SHP77 (cell line): ENCODE measurements at regions not wholly inside any gene's neighbourhood (a gene's known extent, or its start where the extent isn't known, plus 50 kb on each side); places are given as distances from the start of the nearest gene placed in this dataset.
"Not testable (repeated sequence)": the region's sequence is repeated elsewhere in the genome, so short reads cannot be mapped to it uniquely, and the experiment has no call there.

Experiments
- DNase-seq, 2 experiments: peaks; one replicate each; lab custom pipeline; 2025; lab: John Stamatoyannopoulos, UW

DNA sequence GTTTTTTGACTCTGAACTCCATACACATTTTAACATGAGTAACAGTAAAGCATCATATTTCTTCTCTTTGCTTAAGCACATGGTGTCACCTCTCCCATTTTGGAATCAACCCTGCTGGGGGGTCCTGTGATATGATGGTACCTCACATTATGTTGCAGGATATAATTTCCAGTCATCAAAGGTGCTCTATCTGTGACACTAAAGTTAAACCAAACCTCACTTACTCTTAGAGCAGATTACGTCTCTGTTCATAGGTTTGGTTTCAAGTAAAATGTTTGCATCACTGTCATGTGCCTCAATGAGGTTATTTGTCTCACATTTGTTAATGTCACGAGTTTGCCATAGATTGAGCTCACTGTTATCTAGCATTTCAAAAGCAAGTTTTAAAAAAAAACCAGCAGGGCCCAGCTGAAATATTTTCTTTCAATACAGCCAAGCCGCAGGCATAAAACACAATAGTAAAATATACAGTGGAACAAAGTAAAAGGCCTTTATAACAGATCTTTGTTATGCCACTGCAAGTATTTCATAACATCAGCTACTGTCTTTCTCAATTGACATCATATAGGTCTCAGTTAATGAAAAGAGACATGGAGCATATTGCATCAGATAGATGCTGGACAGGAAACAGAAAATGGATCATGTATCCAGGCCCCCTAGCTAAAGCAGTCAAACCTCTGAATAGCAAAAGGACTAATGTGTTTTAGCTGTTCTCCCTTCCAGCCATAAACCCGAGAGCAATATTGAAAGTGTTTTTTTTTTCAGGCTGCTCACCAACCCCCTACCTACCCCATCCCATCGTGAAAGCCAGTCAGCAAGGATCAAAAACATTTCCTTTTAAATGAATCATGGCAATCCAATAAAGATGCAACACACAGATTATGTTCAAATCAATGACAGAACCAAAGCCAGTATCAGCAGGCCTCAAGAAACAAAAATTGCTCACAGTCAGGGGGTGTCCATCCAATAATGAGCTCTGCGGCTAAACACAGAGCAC lies 182.1 kb upstream of the ITGA1 start:
- DNase-seq, result no peak

DNA sequence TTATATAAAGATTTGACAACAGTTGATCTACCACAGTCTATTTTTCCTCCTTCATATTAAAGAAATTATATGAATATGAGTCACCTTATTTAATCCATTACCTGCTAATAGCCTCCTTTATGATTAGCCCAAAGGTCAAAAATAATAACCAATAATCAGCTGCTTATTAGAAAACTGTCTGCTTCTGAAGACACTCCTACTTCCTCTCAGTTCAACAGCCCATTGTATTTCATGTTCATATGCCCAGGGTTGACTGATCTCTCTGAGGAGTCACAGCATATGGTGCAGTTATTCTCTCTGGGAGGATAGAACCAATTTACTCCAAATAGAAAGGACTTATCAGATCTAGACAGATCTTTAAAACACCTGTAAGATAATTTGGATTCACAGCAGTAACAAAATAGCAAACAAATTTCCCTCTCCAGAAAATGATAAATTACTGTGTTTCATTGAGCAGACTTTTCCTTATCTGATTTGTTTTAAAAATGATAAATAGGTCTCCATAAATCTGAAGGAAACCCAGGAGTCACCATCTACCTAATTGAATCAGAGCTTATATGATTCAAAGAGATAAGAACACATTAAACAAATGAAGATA lies 180.4 kb upstream of the ITGA1 start:
- no peak for DNase-seq

DNA sequence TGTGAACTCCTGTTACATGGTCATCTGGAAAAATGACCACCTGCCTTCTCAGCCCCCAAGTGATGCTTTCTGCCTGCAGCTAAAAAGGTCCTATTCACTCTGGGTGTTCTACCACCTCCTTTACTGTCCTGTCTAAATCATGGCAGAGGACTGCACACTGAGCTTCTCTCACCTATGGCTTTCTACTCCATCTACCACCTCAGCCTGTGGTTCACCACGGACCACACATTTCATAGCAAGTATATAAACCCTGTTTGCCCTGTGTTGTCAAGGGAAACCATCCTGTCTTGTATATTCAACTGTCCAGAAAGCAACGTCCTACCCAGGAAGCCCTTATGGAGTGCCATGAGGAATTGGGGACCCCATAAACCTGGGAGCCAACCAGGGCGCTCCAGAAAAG lies 167.4 kb upstream of the ITGA1 start:
- DNase-seq, result no peak

DNA sequence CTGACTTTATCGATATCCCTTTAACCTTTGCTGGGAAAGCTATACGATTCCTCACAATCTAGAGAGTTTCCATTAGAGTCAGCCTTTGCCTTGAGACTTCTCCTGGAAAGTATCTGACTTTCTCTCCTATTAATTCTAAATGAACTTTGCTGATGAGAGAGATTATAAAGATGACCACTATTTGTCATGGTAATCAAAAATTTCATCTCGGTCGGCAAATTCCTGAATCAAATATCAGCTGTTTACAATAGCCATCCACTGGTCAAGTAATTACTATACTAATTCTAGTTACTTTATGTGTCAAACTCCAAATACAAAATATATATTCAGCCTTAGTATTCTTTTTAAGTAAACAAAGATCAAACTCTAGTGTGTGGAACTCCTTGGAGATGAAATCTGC lies 164.4 kb upstream of the ITGA1 start:
- DNase-seq, result no peak

DNA sequence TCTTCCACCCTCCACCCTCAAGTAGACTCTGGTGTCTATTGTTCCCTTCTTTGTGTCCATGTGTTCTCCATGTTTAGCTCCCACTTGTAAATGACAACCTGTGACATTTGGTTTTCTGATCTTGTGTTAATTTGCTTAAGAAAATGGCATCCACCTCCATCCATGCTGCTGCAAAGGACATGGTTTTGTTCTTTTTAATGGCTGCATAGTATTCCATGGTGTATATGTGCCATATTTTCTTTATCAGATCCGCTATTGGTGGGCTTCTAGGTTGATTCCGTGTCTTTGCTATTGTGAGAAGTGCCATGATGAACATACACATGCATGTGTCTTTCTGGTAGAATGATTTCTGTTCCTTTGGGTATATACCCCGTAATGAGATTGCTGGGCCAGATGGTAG lies 163.4 kb upstream of the ITGA1 start:
- DNase-seq, result no peak

DNA sequence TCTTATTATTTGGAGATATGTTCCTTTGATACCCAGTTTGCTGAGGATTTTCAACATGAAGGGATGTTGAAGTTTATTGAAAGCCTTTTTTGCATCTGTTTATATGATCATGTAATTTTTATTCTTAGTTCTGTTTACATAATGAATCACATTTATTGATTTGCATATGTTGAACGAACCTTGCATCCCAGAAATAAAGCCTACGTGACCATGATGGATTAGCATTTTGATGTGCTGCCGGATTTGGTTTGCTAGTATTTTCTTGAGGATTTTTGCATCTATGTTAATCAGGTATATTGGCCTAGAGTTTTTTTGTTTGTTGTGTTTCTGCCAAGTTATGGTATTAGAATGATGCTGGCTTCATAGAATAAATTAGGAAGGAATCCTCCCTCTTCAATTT lies 161.4 kb upstream of the ITGA1 start:
- no peak for DNase-seq

DNA sequence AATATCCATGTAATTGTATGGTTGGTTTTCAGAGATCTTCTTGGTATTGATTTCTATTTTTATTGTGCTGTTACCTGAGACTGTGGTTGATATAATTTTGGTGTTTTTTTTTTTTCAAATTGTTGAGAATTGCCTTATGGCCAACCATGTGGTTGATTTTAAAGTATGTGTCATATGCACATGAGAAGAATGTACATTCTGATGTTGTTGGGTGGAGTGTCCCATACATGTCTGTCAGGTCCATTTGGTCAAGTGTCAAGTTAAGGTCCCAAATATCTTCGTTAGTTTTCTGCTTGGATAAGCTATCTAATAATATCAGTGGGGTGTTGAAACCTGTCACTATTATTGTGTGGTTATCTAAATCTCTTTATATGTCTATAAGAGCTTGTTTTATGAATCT lies 160.0 kb upstream of the ITGA1 start:
- DNase-seq, result no peak

DNA sequence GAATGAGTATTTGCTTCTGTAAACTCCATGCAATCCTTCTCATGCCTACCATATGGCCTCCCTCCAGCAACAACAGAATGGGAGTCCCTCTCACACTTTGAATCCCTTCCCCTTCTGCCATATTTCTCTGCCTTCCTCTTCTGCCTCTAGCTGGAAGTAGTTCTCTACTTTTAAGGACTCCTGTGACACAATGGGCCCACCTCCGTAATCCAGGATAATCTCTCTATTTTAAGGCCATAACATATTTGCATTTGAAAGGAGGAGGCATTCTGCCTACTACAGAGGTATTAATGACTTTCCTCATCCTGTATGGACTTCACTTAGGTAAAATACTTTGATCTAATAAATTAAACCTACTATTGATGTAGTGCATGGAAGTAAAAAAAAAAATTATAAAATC lies 155.4 kb upstream of the ITGA1 start:
- DNase-seq, result no peak

DNA sequence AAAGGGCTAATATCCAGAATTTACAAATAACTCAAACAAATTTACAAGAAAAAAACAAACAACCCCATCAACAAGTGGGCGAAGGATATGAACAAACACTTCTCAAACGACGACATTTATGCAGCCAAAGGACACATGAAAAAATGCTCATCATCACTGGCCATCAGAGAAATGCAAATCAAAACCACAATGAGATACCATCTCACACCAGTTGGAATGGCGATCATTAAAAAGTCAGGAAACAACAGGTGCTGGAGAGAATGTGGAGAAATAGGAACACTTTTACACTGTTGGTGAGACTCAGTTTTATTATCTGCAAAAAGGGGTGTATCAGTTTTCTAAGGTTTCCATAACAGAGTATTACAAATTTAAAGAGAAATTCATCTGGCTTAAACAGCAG lies 153.5 kb upstream of the ITGA1 start:
- DNase-seq, result not testable (repeated sequence)

DNA sequence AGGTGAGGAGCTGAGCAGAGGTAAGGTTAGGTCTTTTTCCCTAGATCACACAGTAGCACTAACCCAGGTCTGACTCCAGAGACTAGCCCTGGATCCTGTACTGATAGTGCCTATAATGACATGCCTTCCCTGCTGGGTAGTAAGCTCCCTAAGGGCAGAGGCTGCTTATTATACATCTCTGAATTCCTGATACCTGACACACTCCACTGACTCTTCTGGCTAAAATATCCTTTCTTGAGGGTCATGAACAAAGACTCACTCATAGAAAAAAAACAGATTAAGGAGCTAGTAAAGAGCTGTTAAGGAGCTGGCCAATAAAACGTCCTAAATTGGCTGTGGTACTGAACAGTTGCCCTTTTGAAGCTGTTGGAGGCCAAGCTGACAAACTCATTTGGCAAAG lies 149.0 kb upstream of the ITGA1 start:
- DNase-seq, result no peak

DNA sequence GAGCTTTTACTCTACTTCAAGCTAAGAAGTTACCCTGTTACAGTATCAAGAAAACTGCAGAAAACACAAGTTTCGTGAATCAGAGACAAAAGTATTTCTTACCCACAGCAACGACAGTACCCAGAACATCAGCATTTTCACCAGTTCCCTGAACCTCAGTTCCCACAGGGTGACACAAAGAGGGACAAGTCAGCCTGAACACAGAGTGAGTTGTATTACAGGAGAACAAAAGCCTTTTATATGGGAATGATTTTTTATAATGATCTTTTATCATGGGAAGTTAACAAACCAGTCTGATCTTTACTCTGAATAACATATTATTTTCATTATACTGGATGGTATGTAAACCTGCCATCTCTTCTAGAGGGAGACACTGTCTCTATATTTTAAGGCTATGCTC lies 139.0 kb upstream of the ITGA1 start:
- no peak for DNase-seq

DNA sequence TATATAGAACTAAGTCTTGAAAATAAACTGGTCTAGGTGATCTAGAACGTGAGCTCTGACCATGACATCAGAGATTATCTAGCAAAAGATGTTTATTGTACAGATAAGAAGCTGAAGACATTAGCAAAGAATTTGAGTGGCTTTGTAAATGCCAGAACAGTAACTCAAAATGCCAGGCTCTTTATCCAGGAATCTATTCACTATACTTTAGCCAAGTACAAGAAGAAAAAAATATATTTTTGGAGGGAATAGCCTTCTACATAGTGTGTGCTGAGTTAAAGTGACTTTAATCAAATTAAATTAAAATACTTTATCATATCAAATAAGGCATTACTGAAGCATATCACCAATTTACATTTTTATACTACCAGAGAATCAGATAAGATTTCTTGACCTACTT lies 132.6 kb upstream of the ITGA1 start:
- DNase-seq, result no peak

DNA sequence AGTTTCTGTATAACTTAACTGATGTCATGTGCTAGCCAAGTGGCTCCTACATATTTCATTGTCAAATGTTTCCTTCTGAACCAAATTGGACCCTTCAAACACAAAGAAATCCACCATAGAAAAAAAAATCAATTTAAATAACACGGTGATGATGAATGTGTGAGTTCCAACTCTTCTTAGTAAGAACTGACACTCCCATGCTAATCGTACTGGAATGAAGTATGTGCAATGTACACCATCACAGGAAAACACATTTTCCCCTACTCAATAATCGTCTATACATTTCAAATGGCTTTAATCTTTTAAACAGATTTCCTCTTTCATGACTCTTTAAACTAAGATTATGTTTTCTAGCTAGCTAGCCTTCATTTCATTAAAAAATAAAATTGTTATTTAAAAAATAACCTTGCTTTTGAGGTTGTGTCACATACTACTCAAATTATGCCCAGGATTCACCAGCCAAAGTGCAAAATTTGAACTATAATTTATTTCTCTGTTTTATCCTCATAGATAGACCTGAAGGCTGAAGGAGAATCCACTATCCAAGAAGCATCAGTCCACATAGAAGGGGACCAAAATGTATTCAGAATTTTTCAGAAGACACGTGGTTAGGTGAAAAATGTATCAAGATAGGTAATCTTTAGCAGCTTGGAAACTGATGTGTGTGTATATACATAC lies 131.0 kb upstream of the ITGA1 start:
- no peak for DNase-seq

DNA sequence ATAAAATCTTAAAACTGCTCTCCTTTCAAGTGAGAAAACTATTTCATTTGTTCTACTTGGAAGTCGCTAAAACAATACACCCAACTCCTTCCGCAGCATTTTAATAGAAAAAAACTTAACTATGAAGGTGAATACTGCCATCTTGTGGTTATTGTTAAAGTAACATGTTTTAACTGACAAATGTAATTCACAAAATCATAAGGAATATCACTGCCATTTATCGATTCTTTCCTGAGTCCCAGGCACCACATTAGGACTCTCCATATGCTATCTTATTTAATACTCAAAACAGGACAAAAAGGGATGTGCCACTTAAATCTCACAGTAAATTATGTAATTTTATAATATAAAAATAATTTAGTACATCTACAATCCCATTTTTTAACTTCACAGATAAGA lies 130.5 kb upstream of the ITGA1 start:
- DNase-seq, result peak in 1 of 2 experiments; percentile 23

DNA sequence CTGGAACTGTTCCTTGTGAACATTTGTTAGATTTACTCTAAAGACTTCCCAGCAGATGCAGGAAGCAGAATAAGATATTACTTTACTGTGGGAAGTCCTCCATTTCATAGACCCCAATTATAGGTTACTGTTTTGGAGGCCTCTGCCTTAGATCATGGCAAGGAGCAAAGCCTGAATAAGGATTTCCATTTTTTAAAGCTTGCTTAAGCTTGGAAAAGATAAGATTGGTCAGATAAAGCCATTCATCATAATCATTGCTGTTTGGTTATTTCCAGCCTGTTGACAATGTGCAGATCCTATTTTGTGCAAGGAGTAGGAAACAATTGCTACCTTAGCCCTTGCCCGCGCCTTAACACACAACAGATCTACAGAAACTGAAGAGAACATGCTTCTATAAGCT lies 129.5 kb upstream of the ITGA1 start:
- no peak for DNase-seq

DNA sequence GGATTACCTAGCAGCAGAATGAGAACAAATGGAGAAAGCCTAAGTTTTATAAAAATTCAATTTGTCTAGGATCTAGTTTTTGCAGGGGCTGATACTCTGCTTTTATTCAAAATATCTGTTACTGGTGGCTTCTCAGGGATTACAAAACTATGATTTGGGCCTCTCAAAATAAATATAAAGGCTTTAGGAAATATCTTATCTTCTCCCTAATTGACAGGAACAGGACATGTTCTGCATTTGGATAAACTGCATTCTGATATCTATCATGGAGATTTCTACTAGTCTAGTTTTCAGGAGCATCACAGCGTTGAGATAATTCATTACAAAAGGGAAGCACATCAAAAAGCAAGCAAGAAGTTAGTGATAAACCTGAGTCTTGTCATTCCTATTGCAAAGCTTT lies 127.1 kb upstream of the ITGA1 start:
- DNase-seq, result no peak

DNA sequence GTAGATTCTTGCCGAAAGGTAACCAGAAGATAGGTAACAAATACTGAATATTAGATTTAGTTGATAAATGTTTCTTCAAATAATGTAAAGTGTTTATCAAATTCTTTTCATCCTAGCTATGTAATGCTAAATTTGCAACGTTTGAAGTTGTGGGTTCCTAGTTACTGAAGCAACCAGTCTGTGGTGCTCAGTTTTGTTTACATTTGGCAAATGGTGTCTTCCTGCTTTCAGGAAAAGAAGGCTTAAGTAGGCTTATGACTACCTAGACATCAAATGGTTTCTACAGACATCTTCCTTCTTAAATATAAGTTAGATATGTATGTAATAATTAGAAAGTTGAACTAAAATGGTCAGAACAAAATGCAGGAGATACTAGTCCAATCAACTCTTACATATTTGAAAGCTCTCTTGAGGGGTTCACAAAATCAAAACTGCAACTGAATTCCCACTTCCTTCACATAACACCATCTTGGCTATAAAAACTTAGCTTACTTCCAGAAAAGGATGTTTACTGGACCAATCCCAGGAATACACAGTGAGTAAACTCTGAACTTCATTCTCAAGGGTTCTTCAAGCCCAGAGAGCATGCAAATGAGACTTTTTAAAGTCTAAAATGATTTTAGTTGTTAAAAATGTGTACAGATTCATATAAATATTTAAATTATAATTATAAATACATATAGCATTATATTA lies 125.7 kb upstream of the ITGA1 start:
- no peak for DNase-seq

DNA sequence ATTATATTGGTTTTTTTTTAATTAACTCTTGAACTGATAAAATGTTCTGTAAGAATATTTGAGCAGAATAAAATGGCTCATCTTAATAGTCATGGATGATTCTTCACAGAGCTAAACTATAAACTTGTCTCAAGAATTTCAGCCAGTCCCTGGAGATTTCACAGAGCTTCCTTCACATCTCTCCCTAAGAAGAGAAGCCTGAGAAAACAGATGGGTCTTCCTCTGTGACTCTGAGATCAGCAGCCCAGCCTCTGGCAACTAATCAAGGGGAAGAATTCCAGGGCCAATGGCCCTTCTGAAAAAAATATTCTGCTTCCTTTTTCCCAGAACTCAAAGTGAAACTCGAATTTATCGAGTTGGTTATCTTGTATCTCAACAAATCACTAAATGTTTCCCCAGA lies 122.2 kb upstream of the ITGA1 start:
- DNase-seq, result no peak

DNA sequence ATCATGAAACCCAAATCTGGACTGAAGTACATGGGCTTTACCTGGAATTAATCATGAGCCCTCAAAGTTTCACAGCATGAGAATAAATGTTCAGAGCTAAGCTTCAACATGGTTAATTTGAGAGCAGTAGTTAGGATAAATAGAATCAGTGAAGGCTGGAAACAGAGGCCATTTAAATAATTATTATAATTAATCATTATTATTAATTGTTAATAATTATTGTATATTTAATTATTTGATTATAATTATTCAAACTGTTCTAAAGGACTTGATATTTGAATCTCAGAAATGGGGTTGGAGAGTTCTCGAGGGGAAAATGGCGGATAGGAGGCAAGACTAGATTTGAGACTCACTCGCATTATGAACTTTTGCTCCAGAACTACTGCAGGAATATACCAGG lies 119.6 kb upstream of the ITGA1 start:
- no peak for DNase-seq

DNA sequence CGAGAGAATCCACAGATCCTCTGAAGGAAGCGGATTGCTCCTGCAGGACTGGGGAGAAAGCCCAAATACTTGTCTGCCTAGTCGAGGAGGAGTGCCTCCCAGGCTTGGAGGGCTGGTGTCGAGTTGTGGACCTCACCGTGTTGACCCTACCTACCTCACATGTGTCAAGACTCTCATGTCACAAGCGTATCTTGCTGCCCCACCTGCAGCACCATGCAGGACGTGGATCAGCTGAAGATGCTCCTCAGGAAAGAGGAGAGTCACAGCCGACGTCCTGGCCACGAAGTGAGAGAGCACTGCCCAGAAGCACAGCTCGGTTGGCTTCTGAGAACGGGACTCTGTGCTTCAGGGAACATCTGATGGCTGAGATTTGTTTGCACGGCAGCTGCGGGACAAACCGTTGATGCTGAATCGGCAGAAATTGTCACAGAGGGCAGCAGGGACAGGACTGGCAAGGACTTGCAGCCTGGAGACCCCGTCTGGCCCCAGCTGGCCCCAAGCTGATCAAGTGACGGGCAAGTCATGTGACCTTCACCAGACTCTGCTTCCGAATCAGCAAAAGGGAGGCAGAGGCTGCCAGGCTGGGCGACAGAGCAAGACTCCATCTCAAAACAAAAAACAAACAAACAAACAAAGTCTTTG lies 119.1 kb upstream of the ITGA1 start:
- peak; percentile 14 to 30 for DNase-seq

DNA sequence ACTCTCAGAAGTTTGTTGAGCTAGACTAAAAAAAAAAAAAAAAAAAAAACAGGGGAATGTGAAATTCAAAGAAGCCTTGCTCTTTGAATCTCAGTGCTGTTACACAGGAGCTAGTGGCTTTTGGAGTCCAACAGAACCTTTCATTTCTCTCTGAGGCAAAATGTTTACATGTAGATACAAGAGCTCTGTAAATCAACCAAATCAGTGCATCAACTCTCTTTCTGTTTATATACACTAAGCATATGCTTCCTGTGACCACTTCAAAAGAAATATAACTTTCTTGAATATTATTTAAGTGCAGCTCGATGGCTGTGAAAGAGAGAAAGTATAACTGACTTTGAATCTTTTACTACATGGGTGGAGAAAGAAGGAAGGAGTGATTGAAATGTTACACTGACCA lies 115.3 kb upstream of the ITGA1 start:
- no peak for DNase-seq

DNA sequence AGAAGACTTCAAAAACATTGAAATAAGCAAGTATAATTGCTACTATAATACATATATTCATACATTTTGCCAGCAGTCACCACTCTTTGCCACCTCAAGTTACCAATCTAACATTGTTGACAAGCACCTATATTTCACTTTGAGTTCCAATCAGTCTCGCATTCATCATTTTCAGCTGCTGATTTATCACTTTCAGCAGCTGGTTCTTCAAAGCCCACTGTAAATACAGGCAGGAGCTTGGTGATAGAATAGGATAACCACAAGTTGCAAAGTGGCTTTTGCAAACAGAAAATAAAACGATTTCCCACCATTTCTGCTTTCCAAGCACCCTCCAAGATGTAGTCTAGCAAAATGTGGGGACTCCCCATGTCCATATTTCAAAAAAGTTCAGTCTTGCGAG lies 114.2 kb upstream of the ITGA1 start:
- no peak for DNase-seq
